ENCODE measurements at regions not wholly inside any gene's neighbourhood (a gene's known extent, or its start where the extent isn't known, plus 50 kb on each side); places are given as distances from the start of the nearest gene placed in this dataset.

GRCh38 chr15:69631005-69631404 is 178.4 kb downstream of the RPLP1 start:
- TF ChIP-seq FOXK2 (IDR thresholded peaks at IDR 0.05) (no peak), SUZ12 (IDR thresholded peaks at IDR 0.05) (no peak)
- ChIA-PET CTCF (no interaction called here), POLR2A (no interaction called here)
- DNase-seq (ENCODE audit: extremely low spot score), result no peak

GRCh38 chr15:69631978-69632377 is 179.4 kb downstream of the RPLP1 start:
- TF ChIP-seq L3MBTL2 (conservative IDR thresholded peaks at IDR 0.05), result no peak
- TF ChIP-seq FOXK2 (IDR thresholded peaks at IDR 0.05), result no peak
- TF ChIP-seq BHLHE40 (IDR thresholded peaks at IDR 0.05; ENCODE audit: borderline replicate concordance), result no peak
- TF ChIP-seq PKNOX1 (IDR thresholded peaks at IDR 0.05), result no peak
- TF ChIP-seq FOXM1 (IDR thresholded peaks at IDR 0.05; ENCODE audit: borderline replicate concordance), result no peak
- no peak for TF ChIP-seq ZNF384 (IDR thresholded peaks at IDR 0.05)
- TF ChIP-seq ARNT (IDR thresholded peaks at IDR 0.05), result no peak
- no peak for TF ChIP-seq TARDBP (IDR thresholded peaks at IDR 0.05)
- no peak for TF ChIP-seq SUZ12 (IDR thresholded peaks at IDR 0.05)
- TF ChIP-seq SP1 (IDR thresholded peaks at IDR 0.05), result no peak
- no peak for TF ChIP-seq NFRKB (IDR thresholded peaks at IDR 0.05)
- no peak for TF ChIP-seq CTBP1 (IDR thresholded peaks at IDR 0.05; ENCODE audit: borderline replicate concordance)
- DNase-seq (ENCODE audit: extremely low spot score), result no peak
- CTCF ChIA-PET, result no interaction called here
- POLR2A ChIA-PET, result no interaction called here

GRCh38 chr15:69634860-69635259 is 182.2 kb downstream of the RPLP1 start:
- TF ChIP-seq FOXA1 (IDR thresholded peaks at IDR 0.05), result no peak
- TF ChIP-seq SUZ12 (IDR thresholded peaks at IDR 0.05), result no peak
- no peak for TF ChIP-seq ARNT (IDR thresholded peaks at IDR 0.05)
- TF ChIP-seq LEF1 (IDR thresholded peaks at IDR 0.05; ENCODE audit: borderline replicate concordance), result no peak
- no peak for TF ChIP-seq NFRKB (IDR thresholded peaks at IDR 0.05)
- no peak for TF ChIP-seq CTBP1 (IDR thresholded peaks at IDR 0.05; ENCODE audit: borderline replicate concordance)
- no peak for TF ChIP-seq L3MBTL2 (conservative IDR thresholded peaks at IDR 0.05)
- no peak for TF ChIP-seq HDGF (IDR thresholded peaks at IDR 0.05; ENCODE audit: borderline replicate concordance)
- TF ChIP-seq TARDBP (IDR thresholded peaks at IDR 0.05), result no peak
- TF ChIP-seq BHLHE40 (IDR thresholded peaks at IDR 0.05; ENCODE audit: borderline replicate concordance), result no peak
- TF ChIP-seq PKNOX1 (IDR thresholded peaks at IDR 0.05), result no peak
- TF ChIP-seq SP1 (IDR thresholded peaks at IDR 0.05), result no peak
- no peak for TF ChIP-seq FOXK2 (IDR thresholded peaks at IDR 0.05)
- no peak for TF ChIP-seq ELF4 (IDR thresholded peaks at IDR 0.05)
- TF ChIP-seq ZNF384 (IDR thresholded peaks at IDR 0.05), result no peak
- no peak for TF ChIP-seq FOXM1 (IDR thresholded peaks at IDR 0.05; ENCODE audit: borderline replicate concordance)
- CTCF ChIA-PET, result no interaction called here
- POLR2A ChIA-PET, result no interaction called here
- no peak for DNase-seq (ENCODE audit: extremely low spot score)

- POLR2A ChIA-PET, result no interaction called here
- TF ChIP-seq CTBP1 (IDR thresholded peaks at IDR 0.05; ENCODE audit: borderline replicate concordance) (no peak), FOXK2 (IDR thresholded peaks at IDR 0.05) (no peak), HDGF (IDR thresholded peaks at IDR 0.05; ENCODE audit: borderline replicate concordance) (no peak), TARDBP (IDR thresholded peaks at IDR 0.05) (no peak), SP1 (IDR thresholded peaks at IDR 0.05) (no peak), FOXA1 (IDR thresholded peaks at IDR 0.05) (no peak), ARNT (IDR thresholded peaks at IDR 0.05) (no peak), FOXM1 (IDR thresholded peaks at IDR 0.05; ENCODE audit: borderline replicate concordance) (no peak), ELF4 (IDR thresholded peaks at IDR 0.05) (no peak), PKNOX1 (IDR thresholded peaks at IDR 0.05) (no peak), ZNF384 (IDR thresholded peaks at IDR 0.05) (no peak), NFRKB (IDR thresholded peaks at IDR 0.05) (no peak), LEF1 (IDR thresholded peaks at IDR 0.05; ENCODE audit: borderline replicate concordance) (no peak), BHLHE40 (IDR thresholded peaks at IDR 0.05; ENCODE audit: borderline replicate concordance) (no peak), L3MBTL2 (conservative IDR thresholded peaks at IDR 0.05) (no peak)
- CTCF ChIA-PET, result no interaction called here
These were observed 183.7 kb downstream of the RPLP1 start for GRCh38 chr15:69636169-69636915.

GRCh38 chr15:69637818-69638217 is 185.2 kb downstream of the RPLP1 start:
- TF ChIP-seq FOXA1 (IDR thresholded peaks at IDR 0.05) (no peak), FOXK2 (IDR thresholded peaks at IDR 0.05) (no peak), SUZ12 (IDR thresholded peaks at IDR 0.05) (no peak), PKNOX1 (IDR thresholded peaks at IDR 0.05) (no peak), L3MBTL2 (conservative IDR thresholded peaks at IDR 0.05) (no peak), CTBP1 (IDR thresholded peaks at IDR 0.05; ENCODE audit: borderline replicate concordance) (no peak), NFRKB (IDR thresholded peaks at IDR 0.05) (no peak), BHLHE40 (IDR thresholded peaks at IDR 0.05; ENCODE audit: borderline replicate concordance) (no peak)
- ChIA-PET CTCF (no interaction called here), POLR2A (no interaction called here)
- DNase-seq (ENCODE audit: extremely low spot score), result no peak

More at GRCh38 chr15:69636169-69636915, 183.7 kb downstream of the RPLP1 start:
- no peak for DNase-seq (ENCODE audit: extremely low spot score)

- POLR2A ChIA-PET, result no interaction called here
- CTCF ChIA-PET, result no interaction called here
- no peak for DNase-seq (ENCODE audit: extremely low spot score)
- TF ChIP-seq FOXA1 (IDR thresholded peaks at IDR 0.05), result no peak
- no peak for TF ChIP-seq ARNT (IDR thresholded peaks at IDR 0.05)
- no peak for TF ChIP-seq TARDBP (IDR thresholded peaks at IDR 0.05)
- TF ChIP-seq HDGF (IDR thresholded peaks at IDR 0.05; ENCODE audit: borderline replicate concordance), result no peak
- no peak for TF ChIP-seq SUZ12 (IDR thresholded peaks at IDR 0.05)
- TF ChIP-seq BHLHE40 (IDR thresholded peaks at IDR 0.05; ENCODE audit: borderline replicate concordance), result no peak
- TF ChIP-seq PKNOX1 (IDR thresholded peaks at IDR 0.05), result no peak
These were observed 190.9 kb downstream of the RPLP1 start for GRCh38 chr15:69643476-69643875.

Data from HEK293T (cell line).